OCI-LY3 (cell line): ENCODE measurements at regions not wholly inside any gene's neighbourhood (a gene's known extent, or its start where the extent isn't known, plus 50 kb on each side); places are given as distances from the start of the nearest gene placed in this dataset.

Experiments
- H2AFZ ChIP-seq: fragments of 200-600, 300-600 bp; shearing (Covaris generic); 2 replicates; pipeline ENCODE4 v1.6.0; 2014; ENCODE audit warnings: antibody characterized with exemption, low read depth, low read length
- H3K27ac ChIP-seq: fragments of 200-600, 300-600 bp; sonication (generic); 2 replicates; pipeline ENCODE4 v1.5.1; 2014; ENCODE audit warnings: mild to moderate bottlenecking, low read length, moderate library complexity, mixed read lengths
- H3K27me3 ChIP-seq: fragments of 200-600, 300-600 bp; sonication (generic); 2 replicates; pipeline ENCODE4 v1.6.1; 2014; ENCODE audit warnings: low read depth, low read length, mixed read lengths
- H3K36me3 ChIP-seq: fragments of 200-600, 300-600 bp; sonication (generic); replicated peaks from 2 replicates; pipeline ENCODE3; 2014; ENCODE audit warnings: low read depth, low read length, mixed read lengths
- H3K4me1 ChIP-seq: fragments of 300-600, 200-600 bp; sonication (generic); 2 replicates; pipeline ENCODE4 v1.6.1; 2014; ENCODE audit warnings: low read length, mixed read lengths
- H3K4me2 ChIP-seq: fragments of 200-600, 300-600 bp; sonication (generic); 2 replicates; pipeline ENCODE4 v1.6.1; 2014; ENCODE audit warnings: low read length, mixed read lengths
- H3K4me3 ChIP-seq: fragments of 300-600, 200-600 bp; sonication (generic); 2 replicates; pipeline ENCODE4 v1.5.1; 2014; ENCODE audit warnings: antibody characterized with exemption, mild to moderate bottlenecking, low read length, moderate library complexity
- H3K79me2 ChIP-seq: fragments of 300-600, 200-600 bp; shearing (Covaris generic); 2 replicates; pipeline ENCODE4 v1.6.1; 2014; ENCODE audit warnings: mild to moderate bottlenecking, low read length, mixed read lengths
- H3K9ac ChIP-seq: fragments of 300-600, 200-600 bp; shearing (Covaris generic); 2 replicates; pipeline ENCODE4 v1.6.0; 2014; ENCODE audit warnings: mild to moderate bottlenecking, low read length, moderate library complexity
- H3K9me3 ChIP-seq: fragments of 200-600, 300-600 bp; shearing (Covaris generic); 2 replicates; pipeline ENCODE4 v1.6.1; 2014; ENCODE audit warnings: low read length, mixed read lengths; ENCODE audit not compliant: insufficient read depth
- H4K20me1 ChIP-seq: fragments of 200-600, 300-600 bp; sonication (generic); 2 replicates; pipeline ENCODE4 v1.6.1; 2016; ENCODE audit warnings: low read length, mixed read lengths; ENCODE audit not compliant: insufficient read depth
- EZH2phosphoT487 ChIP-seq: fragments of 200-600 bp; shearing (Covaris generic); IDR thresholded peaks from 2 replicates; pipeline ENCODE4 v1.6.1; 2018; ENCODE audit warnings: antibody characterized with exemption, mixed run types, low read depth
- TF ChIP-seq, protein P1 (sequence below): fragments of 200-600, 300-600 bp; sonication (generic); IDR thresholded peaks from 2 replicates; pipeline ENCODE4 v1.5.1; 2014; ENCODE audit warnings: antibody characterized with exemption, low read length, low read depth

DNA sequence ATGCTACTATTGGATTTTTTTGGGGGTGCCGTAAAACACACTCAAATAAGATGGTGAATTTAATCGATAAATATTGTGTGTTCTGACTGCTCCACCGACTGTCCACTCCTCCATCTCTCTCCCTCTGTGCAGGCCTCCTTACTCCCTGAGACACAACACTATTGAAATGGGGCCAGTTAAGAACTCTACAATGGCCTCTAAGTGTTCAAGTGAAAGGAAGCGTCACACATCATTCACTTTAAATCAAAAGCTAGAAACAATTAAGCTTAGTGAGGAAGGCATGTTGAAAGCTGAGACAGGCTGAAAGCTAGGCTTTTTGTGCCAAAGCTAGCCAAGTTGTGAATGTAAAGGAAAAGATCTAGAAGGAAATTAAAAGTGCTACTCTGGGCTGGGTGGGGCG lies 156.7 kb downstream of the CTTN start:
- Histone ChIP-seq H3K27ac (no peak overlapping the region), H3K9ac (no peak overlapping the region), H3K4me2 (no peak overlapping the region), H3K9me3 (no peaks in the 10 kb centered on the region), H4K20me1 (no peaks in the 10 kb centered on the region), H3K36me3 (no peaks in the 10 kb centered on the region), H3K27me3 (no peaks in the 10 kb centered on the region), H3K4me1 (no peaks in the 10 kb centered on the region), H2AFZ (no peak overlapping the region), H3K79me2 (no peaks in the 10 kb centered on the region), H3K4me3 (no peak overlapping the region)
- no peak for TF ChIP-seq EZH2phosphoT487
- TF ChIP-seq, protein P1, sequence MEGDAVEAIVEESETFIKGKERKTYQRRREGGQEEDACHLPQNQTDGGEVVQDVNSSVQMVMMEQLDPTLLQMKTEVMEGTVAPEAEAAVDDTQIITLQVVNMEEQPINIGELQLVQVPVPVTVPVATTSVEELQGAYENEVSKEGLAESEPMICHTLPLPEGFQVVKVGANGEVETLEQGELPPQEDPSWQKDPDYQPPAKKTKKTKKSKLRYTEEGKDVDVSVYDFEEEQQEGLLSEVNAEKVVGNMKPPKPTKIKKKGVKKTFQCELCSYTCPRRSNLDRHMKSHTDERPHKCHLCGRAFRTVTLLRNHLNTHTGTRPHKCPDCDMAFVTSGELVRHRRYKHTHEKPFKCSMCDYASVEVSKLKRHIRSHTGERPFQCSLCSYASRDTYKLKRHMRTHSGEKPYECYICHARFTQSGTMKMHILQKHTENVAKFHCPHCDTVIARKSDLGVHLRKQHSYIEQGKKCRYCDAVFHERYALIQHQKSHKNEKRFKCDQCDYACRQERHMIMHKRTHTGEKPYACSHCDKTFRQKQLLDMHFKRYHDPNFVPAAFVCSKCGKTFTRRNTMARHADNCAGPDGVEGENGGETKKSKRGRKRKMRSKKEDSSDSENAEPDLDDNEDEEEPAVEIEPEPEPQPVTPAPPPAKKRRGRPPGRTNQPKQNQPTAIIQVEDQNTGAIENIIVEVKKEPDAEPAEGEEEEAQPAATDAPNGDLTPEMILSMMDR = no peak

DNA sequence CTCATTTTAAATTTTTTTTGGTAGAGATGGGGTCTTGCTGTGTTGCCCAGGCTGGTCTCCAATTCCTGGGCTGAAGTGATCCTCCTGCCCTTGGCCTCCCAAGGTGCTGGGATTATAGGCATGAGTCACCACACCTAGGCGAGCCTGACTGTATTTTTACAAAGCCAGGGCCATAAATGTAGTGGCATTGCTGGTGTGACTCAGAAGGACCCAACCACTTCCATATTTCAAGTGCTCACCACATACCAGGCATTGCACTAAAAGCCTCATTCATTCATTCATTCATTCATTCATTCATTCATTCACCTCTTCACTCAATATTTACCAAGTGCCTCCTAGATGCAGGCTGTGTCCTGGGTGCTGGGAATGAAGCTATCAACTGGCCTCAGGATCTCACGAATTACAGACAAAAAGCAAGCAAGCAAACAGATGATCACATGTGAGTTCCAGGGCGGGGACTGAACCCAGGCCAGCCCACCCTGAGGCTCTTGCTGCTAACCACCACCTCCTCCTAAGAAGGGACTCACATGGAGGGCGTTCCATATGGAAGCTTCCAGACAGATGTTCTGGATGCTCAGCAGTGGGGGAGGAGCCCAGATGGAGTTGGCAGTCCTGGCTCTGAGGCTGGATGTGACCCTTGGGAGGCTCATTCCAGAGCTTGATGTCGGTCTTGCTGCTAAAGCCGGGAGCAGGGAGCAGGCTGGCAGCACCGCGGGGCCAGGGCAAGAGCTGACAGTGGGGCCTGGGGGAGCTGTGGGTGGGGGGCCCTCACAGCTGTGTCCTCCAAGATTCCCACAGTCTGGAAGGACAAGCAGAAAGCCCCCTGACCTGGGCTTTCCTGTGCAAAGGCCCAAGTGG lies 158.8 kb downstream of the CTTN start:
- TF ChIP-seq, protein P1 = no peak
- no peak for TF ChIP-seq EZH2phosphoT487
- H3K4me3 ChIP-seq = no peak overlapping the region

DNA sequence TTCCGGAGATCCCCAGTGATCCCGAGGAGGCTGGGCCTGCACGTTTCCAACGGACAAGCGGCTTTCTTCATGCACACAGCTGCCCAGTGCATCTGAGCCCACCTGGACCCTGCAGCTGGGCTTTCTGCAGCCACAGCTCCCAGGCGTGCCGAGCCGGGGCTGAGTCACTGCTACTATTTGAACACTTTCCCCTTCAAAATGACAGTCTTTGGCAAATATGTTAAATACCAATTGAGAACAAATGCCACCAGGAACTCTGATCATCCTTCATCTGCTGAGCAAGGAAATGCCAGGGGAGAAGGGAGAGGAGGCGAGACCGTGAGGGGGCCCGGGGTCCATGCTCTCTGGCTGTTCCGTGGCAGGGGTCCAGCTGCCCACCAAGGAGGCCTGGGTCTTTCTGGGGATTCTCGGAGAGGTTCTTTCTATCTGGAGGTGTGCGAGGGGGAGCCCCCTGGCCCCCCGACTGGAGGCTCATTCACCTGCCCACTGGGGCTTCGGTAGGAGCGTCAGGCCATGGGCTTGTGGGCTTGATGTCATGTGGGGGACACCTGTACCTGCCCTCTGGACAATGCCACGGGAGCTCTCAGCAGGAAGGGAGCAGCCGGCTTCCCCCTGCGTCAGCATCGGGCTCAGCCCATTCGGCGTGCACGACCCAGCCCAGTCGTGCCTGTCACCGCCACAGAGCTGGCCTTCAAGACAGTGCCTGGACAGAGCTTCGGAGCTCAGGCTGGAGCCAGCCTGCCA lies 159.6 kb downstream of the CTTN start:
- peaks cover 8% of the 10 kb centered on the region for H3K27me3 ChIP-seq
- H3K9me3 ChIP-seq = no peaks in the 10 kb centered on the region
- H4K20me1 ChIP-seq = no peaks in the 10 kb centered on the region
- no peaks in the 10 kb centered on the region for H3K79me2 ChIP-seq
- no peak overlapping the region for H3K27ac ChIP-seq
- no peak overlapping the region for H3K4me3 ChIP-seq
- no peak overlapping the region for H3K4me2 ChIP-seq
- TF ChIP-seq, protein P1 = no peak
- no peak for TF ChIP-seq EZH2phosphoT487
- H3K4me1 ChIP-seq = no peaks in the 10 kb centered on the region
- H3K9ac ChIP-seq = no peak overlapping the region
- H3K36me3 ChIP-seq = no peaks in the 10 kb centered on the region
- no peak overlapping the region for H2AFZ ChIP-seq

More for the DNA sequence above, 158.8 kb downstream of the CTTN start:
- no peak overlapping the region for H2AFZ ChIP-seq
- H3K4me2 ChIP-seq = no peak overlapping the region
- no peak overlapping the region for H3K9ac ChIP-seq
- no peak overlapping the region for H3K27ac ChIP-seq
- no peaks in the 10 kb centered on the region for H3K4me1 ChIP-seq
- no peaks in the 10 kb centered on the region for H3K79me2 ChIP-seq
- H3K9me3 ChIP-seq = no peaks in the 10 kb centered on the region
- H3K36me3 ChIP-seq = no peaks in the 10 kb centered on the region
- H3K27me3 ChIP-seq = peaks cover 2% of the 10 kb centered on the region
- no peaks in the 10 kb centered on the region for H4K20me1 ChIP-seq

DNA sequence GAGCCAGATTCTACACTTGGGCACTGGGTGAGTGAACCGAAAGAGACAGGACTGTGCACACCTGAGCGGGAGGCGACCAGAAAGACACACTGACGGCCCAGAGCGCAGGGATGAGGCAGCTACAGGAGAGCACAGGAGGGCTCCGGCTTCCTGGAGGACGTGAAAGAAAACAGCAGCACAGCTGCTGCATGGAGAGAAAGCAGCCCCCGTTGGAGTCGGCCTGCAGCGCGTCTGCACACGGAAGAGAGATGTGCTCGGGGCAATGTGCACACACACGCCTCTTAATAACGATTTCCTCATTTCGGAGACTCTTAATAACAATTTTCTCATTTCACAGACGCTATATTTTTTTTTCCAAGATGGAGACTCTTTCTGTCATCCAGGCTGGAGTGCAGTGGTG lies 160.4 kb downstream of the CTTN start:
- no peaks in the 10 kb centered on the region for H3K79me2 ChIP-seq
- no peaks in the 10 kb centered on the region for H3K9me3 ChIP-seq
- peaks cover 8% of the 10 kb centered on the region for H3K27me3 ChIP-seq
- no peaks in the 10 kb centered on the region for H3K4me1 ChIP-seq
- no peak overlapping the region for H3K4me2 ChIP-seq
- no peak overlapping the region for H3K4me3 ChIP-seq
- H2AFZ ChIP-seq = no peak overlapping the region
- no peaks in the 10 kb centered on the region for H4K20me1 ChIP-seq
- TF ChIP-seq, protein P1 = no peak
- H3K36me3 ChIP-seq = no peaks in the 10 kb centered on the region
- no peak overlapping the region for H3K9ac ChIP-seq
- H3K27ac ChIP-seq = no peak overlapping the region
